ENCODE measurements at regions not wholly inside any gene's neighbourhood (a gene's known extent, or its start where the extent isn't known, plus 50 kb on each side); places are given as distances from the start of the nearest gene placed in this dataset.

DNA sequence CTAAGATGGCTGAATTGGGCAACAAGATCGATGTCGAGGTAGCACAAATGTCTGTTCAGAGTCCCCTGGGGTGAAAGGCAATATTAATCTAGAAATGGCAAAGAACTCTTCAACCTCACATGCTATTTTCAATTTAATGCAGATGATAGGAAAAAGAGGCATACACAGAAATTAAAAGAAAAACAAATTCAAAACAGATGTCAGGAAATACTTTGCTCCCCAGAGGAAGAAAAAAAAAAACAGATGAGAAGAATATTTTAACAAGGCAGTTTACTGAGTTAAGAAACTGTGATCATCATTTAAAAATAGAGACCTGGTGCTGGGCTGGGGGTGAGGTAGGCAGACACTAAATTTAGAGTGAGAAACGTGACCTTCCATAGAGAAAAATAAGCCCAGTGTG lies 421.9 kb upstream of the ARGLU1 start:
- no peak for DNase-seq
- Histone ChIP-seq H3K4me1 (peaks cover 0 to 24% (median 8%) of the 10 kb centered on the region in 3 donors), H3K27me3 (no peaks in the 10 kb centered on the region), H3K27ac (no peak overlapping the region), H3K4me3 (no peak overlapping the region), H3K36me3 (no peaks in the 10 kb centered on the region), H3K9me3 (no peaks in the 10 kb centered on the region)
- intact Hi-C loops (cut with DNase I), result no loop called here
- TF ChIP-seq POLR2A (IDR thresholded peaks at IDR 0.05), result no peak
- TF ChIP-seq, protein P1, sequence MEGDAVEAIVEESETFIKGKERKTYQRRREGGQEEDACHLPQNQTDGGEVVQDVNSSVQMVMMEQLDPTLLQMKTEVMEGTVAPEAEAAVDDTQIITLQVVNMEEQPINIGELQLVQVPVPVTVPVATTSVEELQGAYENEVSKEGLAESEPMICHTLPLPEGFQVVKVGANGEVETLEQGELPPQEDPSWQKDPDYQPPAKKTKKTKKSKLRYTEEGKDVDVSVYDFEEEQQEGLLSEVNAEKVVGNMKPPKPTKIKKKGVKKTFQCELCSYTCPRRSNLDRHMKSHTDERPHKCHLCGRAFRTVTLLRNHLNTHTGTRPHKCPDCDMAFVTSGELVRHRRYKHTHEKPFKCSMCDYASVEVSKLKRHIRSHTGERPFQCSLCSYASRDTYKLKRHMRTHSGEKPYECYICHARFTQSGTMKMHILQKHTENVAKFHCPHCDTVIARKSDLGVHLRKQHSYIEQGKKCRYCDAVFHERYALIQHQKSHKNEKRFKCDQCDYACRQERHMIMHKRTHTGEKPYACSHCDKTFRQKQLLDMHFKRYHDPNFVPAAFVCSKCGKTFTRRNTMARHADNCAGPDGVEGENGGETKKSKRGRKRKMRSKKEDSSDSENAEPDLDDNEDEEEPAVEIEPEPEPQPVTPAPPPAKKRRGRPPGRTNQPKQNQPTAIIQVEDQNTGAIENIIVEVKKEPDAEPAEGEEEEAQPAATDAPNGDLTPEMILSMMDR (IDR thresholded peaks at IDR 0.05), result no peak
- 57 to 65% methylated on average over 3 of the region's 3 CpGs for WGBS, 2 donors

DNA sequence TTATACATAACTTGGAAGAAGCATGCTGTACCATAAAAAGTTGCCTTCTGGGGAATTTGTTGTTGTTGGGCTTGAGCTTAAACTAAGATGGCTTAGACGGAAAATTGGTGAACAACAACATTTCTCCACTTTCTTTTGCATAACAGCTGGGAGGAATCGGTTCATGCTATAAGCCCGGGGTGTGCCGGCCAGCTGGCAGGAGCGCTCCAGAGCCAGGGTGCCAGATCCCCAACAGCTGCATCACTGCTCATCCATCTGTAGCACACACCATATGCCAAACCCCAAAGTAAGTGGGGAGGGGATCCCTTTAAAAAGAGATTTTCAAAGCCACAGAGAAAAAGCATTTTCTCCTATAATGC lies 419.5 kb upstream of the ARGLU1 start:
- no peak overlapping the region for H3K4me3 ChIP-seq
- H3K4me1 ChIP-seq, result peaks cover 0 to 24% (median 8%) of the 10 kb centered on the region in 3 donors
- 58 to 74% methylated on average over 5 of the region's 5 CpGs for WGBS, 2 donors
- H3K36me3 ChIP-seq, result no peaks in the 10 kb centered on the region
- DNase-seq, result no peak
- TF ChIP-seq, protein P1 (IDR thresholded peaks at IDR 0.05), result no peak
- TF ChIP-seq POLR2A (IDR thresholded peaks at IDR 0.05), result no peak
- no peak overlapping the region for H3K27ac ChIP-seq
- no peaks in the 10 kb centered on the region for H3K9me3 ChIP-seq
- no peaks in the 10 kb centered on the region for H3K27me3 ChIP-seq
- intact Hi-C loops (cut with DNase I), result no loop called here

DNA sequence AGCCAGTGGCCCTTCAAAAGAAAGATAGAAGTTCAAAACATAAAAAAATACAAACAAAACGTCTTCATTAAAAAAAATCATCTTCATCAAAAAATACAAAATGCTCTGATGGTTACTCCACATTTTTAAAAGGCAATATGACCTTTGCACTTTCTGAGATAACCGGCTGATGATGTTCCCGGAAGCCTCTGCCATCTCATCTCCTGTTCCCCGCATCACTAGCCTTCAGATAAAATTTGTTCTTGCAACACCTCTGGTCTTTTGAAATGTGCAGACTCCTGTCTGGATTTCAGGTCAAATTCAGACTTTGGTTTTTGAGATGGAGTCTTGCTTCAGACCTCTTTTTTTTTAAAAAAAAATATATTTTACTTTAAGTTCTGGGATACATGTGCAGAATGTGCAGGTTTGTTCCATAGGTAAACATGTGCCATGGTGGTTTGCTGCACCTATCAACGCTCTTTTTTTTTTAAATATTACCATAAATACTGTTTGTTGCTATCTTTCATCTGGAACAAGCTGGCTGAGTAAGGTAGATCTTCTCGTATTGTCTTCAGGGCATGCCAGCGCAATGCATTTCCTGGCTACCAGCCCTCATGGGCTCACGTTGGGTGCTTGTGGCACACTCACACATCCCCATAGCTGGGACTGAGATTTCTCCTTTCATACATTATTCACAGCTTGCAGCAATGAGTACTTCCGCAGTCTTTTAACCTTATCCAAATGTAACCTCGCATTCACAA lies 418.9 kb upstream of the ARGLU1 start:
- intact Hi-C loops (cut with DNase I), result no loop called here

DNA sequence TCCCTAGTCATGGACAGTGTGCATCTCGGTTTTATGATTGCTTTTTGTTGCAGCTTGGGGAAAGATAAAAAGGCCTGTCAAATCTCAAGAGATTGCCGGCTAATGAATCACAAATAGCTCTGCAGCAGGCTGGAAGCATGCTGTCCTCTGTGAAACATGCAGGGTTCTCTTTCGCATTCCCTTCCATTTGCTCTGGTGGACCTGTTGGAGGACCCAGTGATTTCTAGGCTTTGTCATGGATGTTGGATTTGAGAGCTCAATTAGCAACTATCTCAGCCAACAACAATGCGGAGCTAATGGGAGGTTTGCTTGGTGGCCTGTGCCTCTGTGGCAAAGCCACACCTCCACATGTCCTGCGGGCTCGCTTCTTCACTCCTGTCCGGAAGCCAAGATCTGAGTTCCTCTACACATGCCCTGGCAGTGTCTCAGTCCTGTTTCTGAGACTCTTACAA lies 418.1 kb upstream of the ARGLU1 start:
- H3K27ac ChIP-seq, result peak overlapping the region in 1 of 4 donors; percentile 47
- H3K27me3 ChIP-seq, result no peaks in the 10 kb centered on the region
- WGBS, 2 donors, result 58 to 65% methylated on average over 7 of the region's 7 CpGs
- TF ChIP-seq, protein P1 (IDR thresholded peaks at IDR 0.05), result no peak
- TF ChIP-seq POLR2A (IDR thresholded peaks at IDR 0.05), result no peak
- intact Hi-C loops (cut with DNase I), result no loop called here
- no peaks in the 10 kb centered on the region for H3K9me3 ChIP-seq
- peak overlapping the region in 1 of 4 donors; percentile 7 for H3K4me3 ChIP-seq
- H3K4me1 ChIP-seq, result peaks cover 0 to 27% (median 8%) of the 10 kb centered on the region in 3 donors
- H3K36me3 ChIP-seq, result no peaks in the 10 kb centered on the region
- no peak for DNase-seq

More for the DNA sequence above, 418.9 kb upstream of the ARGLU1 start:
- 57 to 66% methylated on average over 10 of the region's 10 CpGs for WGBS, 2 donors
- H3K36me3 ChIP-seq, result no peaks in the 10 kb centered on the region
- DNase-seq, result no peak
- H3K27me3 ChIP-seq, result no peaks in the 10 kb centered on the region
- H3K4me1 ChIP-seq, result peaks cover 0 to 24% (median 8%) of the 10 kb centered on the region in 3 donors
- TF ChIP-seq, protein P1 (IDR thresholded peaks at IDR 0.05), result no peak
- no peak for TF ChIP-seq POLR2A (IDR thresholded peaks at IDR 0.05)
- H3K9me3 ChIP-seq, result no peaks in the 10 kb centered on the region
- H3K27ac ChIP-seq, result peak overlapping the region in 1 of 4 donors; percentile 47
- H3K4me3 ChIP-seq, result no peak overlapping the region

DNA sequence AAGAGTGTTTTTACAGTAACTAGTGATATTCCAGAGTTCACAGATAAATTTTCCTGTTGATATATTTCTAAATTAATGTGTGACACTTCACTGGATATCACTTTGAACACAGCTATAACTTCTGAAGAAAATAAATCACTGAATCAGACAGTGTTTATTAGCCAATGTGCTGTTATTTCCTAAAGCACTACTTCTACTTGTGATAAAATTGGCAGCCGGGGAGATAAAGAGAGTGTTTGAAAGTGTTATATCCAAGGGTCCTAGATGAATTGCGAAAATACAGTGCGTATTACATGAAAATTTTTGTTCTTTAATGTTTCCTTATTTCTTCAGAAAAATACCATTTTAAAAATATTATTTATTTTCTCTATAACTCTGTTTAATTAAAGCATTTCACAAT lies 417.5 kb upstream of the ARGLU1 start:
- Histone ChIP-seq H3K27ac (no peak overlapping the region), H3K36me3 (no peaks in the 10 kb centered on the region), H3K4me1 (peaks cover 0 to 27% (median 8%) of the 10 kb centered on the region in 3 donors), H3K4me3 (no peak overlapping the region), H3K9me3 (no peaks in the 10 kb centered on the region), H3K27me3 (no peaks in the 10 kb centered on the region)
- intact Hi-C loops (cut with DNase I), result no loop called here
- WGBS, 2 donors, result 73 to 89% methylated on average over 3 of the region's 3 CpGs
- DNase-seq, result no peak
- no peak for TF ChIP-seq POLR2A (IDR thresholded peaks at IDR 0.05)
- TF ChIP-seq, protein P1 (IDR thresholded peaks at IDR 0.05), result no peak
